ENCODE measurements at regions not wholly inside any gene's neighbourhood (a gene's known extent, or its start where the extent isn't known, plus 50 kb on each side); places are given as distances from the start of the nearest gene placed in this dataset.

DNA sequence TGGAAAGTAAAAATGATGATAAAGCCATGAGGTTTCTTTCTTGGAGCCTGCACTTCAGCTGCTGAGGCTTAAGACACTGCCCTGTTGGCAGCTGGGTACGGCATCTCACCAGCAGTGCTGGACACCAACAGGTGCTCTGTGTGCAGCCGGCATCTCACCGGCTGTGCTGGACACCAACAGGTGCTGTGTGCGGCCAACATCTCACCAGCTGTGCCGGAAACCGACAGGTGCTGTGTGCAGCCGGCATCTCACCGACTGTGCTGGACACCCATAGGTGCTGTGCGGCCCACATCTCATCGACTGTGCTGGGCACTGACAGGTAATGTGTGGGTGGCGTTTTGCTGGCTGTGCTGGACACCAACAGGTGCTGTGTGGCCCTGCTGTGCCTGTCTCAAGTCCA lies 190.8 kb downstream of the TMEM18 start:
- Histone ChIP-seq H3K36me3 (ENCODE audit: control insufficient read depth in 2 of 4, insufficient read depth in 4 of 4, low read length in 3 of 4) (no peaks in the 10 kb centered on the region), H3K27ac (ENCODE audit: low read depth, low read length) (no peak overlapping the region), H2BK120ac (replicated peaks; ENCODE audit: low read depth, low read length) (no peak overlapping the region), H2BK20ac (ENCODE audit: low read length) (no peak overlapping the region), H3K18ac (ENCODE audit: extremely low read depth, low read length) (no peak overlapping the region), H3K27me3 (replicated peaks in 1 of 4; ENCODE audit: control insufficient read depth in 3 of 4, extremely low read depth in 1 of 4, insufficient read depth in 3 of 4, low read length in 3 of 4) (no peaks in the 10 kb centered on the region), H4K8ac (ENCODE audit: extremely low read depth, insufficient read depth, low read length) (no peak overlapping the region), H3K23ac (ENCODE audit: insufficient read length) (no peak overlapping the region), H3K79me2 (ENCODE audit: control insufficient read depth in 1 of 2, insufficient read depth in 2 of 2, low read length in 2 of 2) (no peaks in the 10 kb centered on the region), H3K23me2 (ENCODE audit: low read depth, low read length) (no peaks in the 10 kb centered on the region), H2AK5ac (ENCODE audit: low read depth, low read length) (no peak overlapping the region), H2BK5ac (ENCODE audit: low read depth, low read length) (no peak overlapping the region), H3K4me1 (replicated peaks in 1 of 4; ENCODE audit: control insufficient read depth in 3 of 4, insufficient read depth in 4 of 4, low read length in 3 of 4) (no peaks in the 10 kb centered on the region), H3K14ac (ENCODE audit: insufficient read length) (no peak overlapping the region), H3K9me3 (ENCODE audit: insufficient read depth in 2 of 2, low read depth in 1 of 2, low read length in 1 of 2) (no peaks in the 10 kb centered on the region), H2BK15ac (ENCODE audit: low read length) (no peak overlapping the region), H4K20me1 (replicated peaks in 1 of 2; ENCODE audit: control insufficient read depth in 1 of 2, insufficient read depth in 2 of 2, low read length in 2 of 2) (no peaks in the 10 kb centered on the region), H3K56ac (replicated peaks; ENCODE audit: insufficient read length, low read depth, low read length) (no peak overlapping the region), H3K4me3 (ENCODE audit: extremely low read depth in 1 of 4, insufficient read depth in 2 of 4, low read depth in 3 of 4, low read length in 4 of 4) (no peak overlapping the region), H3K9ac (replicated peaks in 1 of 4; ENCODE audit: extremely low read depth in 1 of 4, low read depth in 3 of 4, low read length in 3 of 4) (no peak overlapping the region), H2BK12ac (ENCODE audit: low read depth, low read length) (no peak overlapping the region), H4K5ac (ENCODE audit: insufficient read length, low read depth, low read length) (no peak overlapping the region), H3K79me1 (ENCODE audit: low read depth, low read length) (no peaks in the 10 kb centered on the region), H3K4me2 (ENCODE audit: insufficient read depth in 1 of 2, low read depth in 2 of 2, low read length in 2 of 2) (no peak overlapping the region), H3K4ac (replicated peaks; ENCODE audit: insufficient read length, low read depth, low read length) (no peak overlapping the region), H2AFZ (ENCODE audit: low read length) (no peak overlapping the region), H4K91ac (replicated peaks; ENCODE audit: insufficient read length, low read length) (no peak overlapping the region)
- TF ChIP-seq, protein P1, sequence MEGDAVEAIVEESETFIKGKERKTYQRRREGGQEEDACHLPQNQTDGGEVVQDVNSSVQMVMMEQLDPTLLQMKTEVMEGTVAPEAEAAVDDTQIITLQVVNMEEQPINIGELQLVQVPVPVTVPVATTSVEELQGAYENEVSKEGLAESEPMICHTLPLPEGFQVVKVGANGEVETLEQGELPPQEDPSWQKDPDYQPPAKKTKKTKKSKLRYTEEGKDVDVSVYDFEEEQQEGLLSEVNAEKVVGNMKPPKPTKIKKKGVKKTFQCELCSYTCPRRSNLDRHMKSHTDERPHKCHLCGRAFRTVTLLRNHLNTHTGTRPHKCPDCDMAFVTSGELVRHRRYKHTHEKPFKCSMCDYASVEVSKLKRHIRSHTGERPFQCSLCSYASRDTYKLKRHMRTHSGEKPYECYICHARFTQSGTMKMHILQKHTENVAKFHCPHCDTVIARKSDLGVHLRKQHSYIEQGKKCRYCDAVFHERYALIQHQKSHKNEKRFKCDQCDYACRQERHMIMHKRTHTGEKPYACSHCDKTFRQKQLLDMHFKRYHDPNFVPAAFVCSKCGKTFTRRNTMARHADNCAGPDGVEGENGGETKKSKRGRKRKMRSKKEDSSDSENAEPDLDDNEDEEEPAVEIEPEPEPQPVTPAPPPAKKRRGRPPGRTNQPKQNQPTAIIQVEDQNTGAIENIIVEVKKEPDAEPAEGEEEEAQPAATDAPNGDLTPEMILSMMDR (IDR thresholded peaks at IDR 0.05; ENCODE audit: control extremely low read depth in 1 of 3, insufficient read depth in 1 of 3, low read depth in 1 of 3, low read length in 3 of 3), result no peak
- TF ChIP-seq SP4 (IDR thresholded peaks at IDR 0.05; ENCODE audit: low read length) (no peak), EZH2 (IDR thresholded peaks at IDR 0.05; ENCODE audit: low read depth, low read length, severe bottlenecking) (no peak)
- no peak for FAIRE-seq
- ChIA-PET CTCF (ENCODE audit: partially characterized antibody) (no interaction called here), POLR2A (ENCODE audit: partially characterized antibody) (no interaction called here)
- 93% methylated on average over 9 of the region's 11 CpGs; no CpG with 5 or more reads in 1 of the 2 experiments for WGBS, 2 experiments (ENCODE audit: extremely low coverage in 1 of 2, insufficient coverage in 1 of 2, insufficient read length in 1 of 2, insufficient replicate concordance in 2 of 2, low coverage in 1 of 2, low lambda C conversion rate in 2 of 2, missing lambda C conversion rate in 1 of 2)
- DNase-seq (ENCODE audit: low read depth in 1 of 2, low spot score in 2 of 2), result no peak
